Spleen (tissue), 11 donors: ENCODE measurements at regions not wholly inside any gene's neighbourhood (a gene's known extent, or its start where the extent isn't known, plus 50 kb on each side); places are given as distances from the start of the nearest gene placed in this dataset.

Experiments
- DNase-seq: peaks from one replicate; pipeline ENCODE4 v3.0.0-alpha.2; 2020
- H3K27ac ChIP-seq, 8 donors: fragments of 200-600 bp; sonication (generic) in 7 of 8; 1 replicate in 4 of 8; 2 replicates in 4 of 8; pipeline versions ENCODE4 v1.5.0 to v1.8.0; 2016 to 2021; ENCODE audit warnings: inconsistent platforms in 4 of 8, mild to moderate bottlenecking in 4 of 8, moderate library complexity in 1 of 8
- H3K27me3 ChIP-seq, 7 donors: fragments of 200-600 bp; sonication (generic) in 6 of 7; replicated peaks in 1 of 7; 1 replicate in 4 of 7; 2 replicates in 3 of 7; pipeline versions ENCODE4 v1.5.0 to v1.8.0; 2016 to 2021; ENCODE audit warnings: inconsistent platforms in 3 of 7, mild to moderate bottlenecking in 1 of 7
- H3K36me3 ChIP-seq, 6 donors: fragments of 200-600 bp; sonication (generic) in 5 of 6; 1 replicate in 4 of 6; 2 replicates in 2 of 6; pipeline versions ENCODE4 v1.5.0 to v1.8.0; 2016 to 2021; ENCODE audit warnings: inconsistent platforms in 2 of 6
- H3K4me1 ChIP-seq, 6 donors: fragments of 200-600 bp; sonication (generic) in 5 of 6; 1 replicate in 3 of 6; 2 replicates in 3 of 6; pipeline versions ENCODE4 v1.5.0 to v1.8.0; 2016 to 2021; ENCODE audit warnings: inconsistent platforms in 3 of 6
- H3K4me3 ChIP-seq, 8 donors: fragments of 200-600 bp; sonication (generic) in 7 of 8; 1 replicate in 4 of 8; 2 replicates in 4 of 8; pipeline versions ENCODE4 v1.5.0 to v1.8.0; 2016 to 2021; ENCODE audit warnings: inconsistent platforms in 4 of 8, mild to moderate bottlenecking in 4 of 8, moderate library complexity in 2 of 8
- H3K9me3 ChIP-seq, 8 donors: fragments of 200-600 bp; sonication (generic) in 7 of 8; 1 replicate in 4 of 8; 2 replicates in 4 of 8; pipeline versions ENCODE4 v1.5.0 to v1.8.0; 2016 to 2021; ENCODE audit warnings: inconsistent platforms in 4 of 8
- CTCF ChIP-seq, 11 experiments: fragments of 200-600 bp in 7 of 11; fragments of 450-650 bp in 4 of 11; sonication (generic) in 4 of 11; IDR thresholded peaks in 8 of 11; conservative IDR thresholded peaks in 3 of 11; 1 replicate in 7 of 11; 2 replicates in 4 of 11; pipeline versions ENCODE4 v1.4.0 to v1.8.0; 2016 to 2021; ENCODE audit warnings: antibody characterized with exemption in 11 of 11, inconsistent platforms in 4 of 11, mild to moderate bottlenecking in 1 of 11
- POLR2A ChIP-seq, 3 donors: fragments of 450-650 bp; IDR thresholded peaks; one replicate each; pipeline ENCODE4 v1.5.1; 2017; ENCODE audit warnings: antibody characterized with exemption in 3 of 3, mild to moderate bottlenecking in 1 of 3
- POLR2AphosphoS5 ChIP-seq, 3 donors: sonication (generic); formaldehyde crosslinking; IDR thresholded peaks; one replicate each; pipeline ENCODE4 v1.5.1; 2017; ENCODE audit warnings: antibody characterized with exemption in 3 of 3
- WGBS, 5 donors: extraction: QIAGEN DNeasy Blood & Tissue Kit in 3 of 5; methylation state at CpG; one replicate each; pipeline versions ENCODE4 v1.1.5 to v1.1.7; 2013 to 2018; 5-methylcytosine and 5-hydroxymethylcytosine counted together
- intact Hi-C: fragments of 100-400 bp; cut with DNase I; formaldehyde crosslinking; loops from one replicate; pipeline ENCODE4 v1.15.0; 2023; ENCODE audit warnings: low total_unique reads
- donor health status: healthy with polysubstance abuse.
- donor health status: DM: no; HTN: no; CAD: no; lungs with moderate emphysema.
- donor health status: DM: no; HTN: no; CAD: no.
- donor health status: Bipolar disorder and iron deficiency.
- donor health status: healthy.
- donor health status: DM: no; HTN: no; CAD: no.
- donor health status: DM: yes; HTN: yes; CAD: no.

DNA sequence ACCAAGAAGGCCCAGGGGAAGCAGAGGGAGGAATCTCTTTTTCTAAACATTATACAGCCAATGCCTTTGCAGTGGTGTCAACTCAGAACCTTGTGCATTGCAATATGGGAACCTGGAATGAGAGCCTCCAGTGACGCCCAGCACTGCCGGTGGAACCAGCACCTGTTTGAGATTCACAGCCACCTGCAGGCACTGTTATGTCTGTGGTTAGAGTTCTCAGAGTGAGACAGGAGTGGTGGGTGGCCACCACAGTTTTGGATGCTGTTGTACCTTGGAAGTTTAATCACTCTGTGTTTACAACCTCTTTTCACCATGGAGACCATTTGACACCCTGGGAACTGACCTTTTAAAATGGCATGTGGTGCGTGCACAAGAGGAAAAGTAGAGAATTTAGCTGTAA lies 185.3 kb upstream of the KCNG1 start:
- WGBS, 5 donors, result 68 to 86% (median 84%) methylated on average over 3 of the region's 3 CpGs
- Histone ChIP-seq H3K4me1 (no peaks in the 10 kb centered on the region), H3K9me3 (no peaks in the 10 kb centered on the region), H3K27me3 (peaks cover 0 to 31% (median 6%) of the 10 kb centered on the region in 7 donors), H3K27ac (no peak overlapping the region), H3K36me3 (no peaks in the 10 kb centered on the region), H3K4me3 (no peak overlapping the region)
- intact Hi-C loops, result no loop called here
- TF ChIP-seq POLR2A (IDR thresholded peaks at IDR 0.05) (no peak), CTCF (IDR thresholded peaks at IDR 0.05 in 8 of 11, conservative IDR thresholded peaks at IDR 0.05 in 3 of 11) (no peak), POLR2AphosphoS5 (IDR thresholded peaks at IDR 0.05) (no peak)
- DNase-seq, result no peak

DNA sequence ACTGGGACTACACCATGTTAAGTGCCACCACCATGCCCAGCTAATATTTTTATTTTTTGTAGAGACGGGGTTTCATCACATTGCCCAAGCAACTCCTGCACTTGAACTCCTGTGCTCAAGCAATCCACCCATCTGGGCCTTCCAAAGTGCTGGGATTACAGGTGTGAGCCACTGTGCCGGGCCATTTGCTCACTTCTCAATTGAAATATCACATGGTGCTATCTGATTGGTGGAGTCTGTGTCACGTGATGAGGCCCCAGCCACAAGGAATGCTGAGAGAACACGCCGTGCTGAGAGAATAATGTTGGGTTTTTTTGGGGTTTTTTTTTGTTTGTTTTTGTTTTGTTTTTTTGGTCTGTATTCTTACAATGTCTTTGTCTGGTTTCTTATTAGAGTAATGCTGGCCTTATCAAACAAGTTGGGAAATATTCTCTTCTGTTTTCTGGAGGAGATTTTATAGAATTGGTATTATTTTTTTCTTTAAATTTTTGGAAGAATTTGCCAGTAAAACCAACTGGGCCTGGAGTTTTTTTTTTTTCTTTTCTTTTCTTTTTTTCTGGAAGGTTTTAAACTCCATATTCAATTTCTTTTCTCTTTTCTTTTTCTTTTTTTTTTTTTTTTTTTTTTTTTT lies 183.2 kb upstream of the KCNG1 start:
- no peaks in the 10 kb centered on the region for H3K9me3 ChIP-seq
- WGBS, 5 donors, result 78 to 92% (median 81%) methylated on average over 5 of the region's 5 CpGs
- H3K4me3 ChIP-seq, result no peak overlapping the region
- no peaks in the 10 kb centered on the region for H3K4me1 ChIP-seq
- no peaks in the 10 kb centered on the region for H3K36me3 ChIP-seq
- peaks cover 0 to 21% (median 0%) of the 10 kb centered on the region in 7 donors for H3K27me3 ChIP-seq
- TF ChIP-seq POLR2AphosphoS5 (IDR thresholded peaks at IDR 0.05), result no peak
- no peak for TF ChIP-seq POLR2A (IDR thresholded peaks at IDR 0.05)
- no peak for TF ChIP-seq CTCF (IDR thresholded peaks at IDR 0.05 in 8 of 11, conservative IDR thresholded peaks at IDR 0.05 in 3 of 11)
- DNase-seq, result no peak
- no peak overlapping the region for H3K27ac ChIP-seq
- intact Hi-C loops, result no loop called here

DNA sequence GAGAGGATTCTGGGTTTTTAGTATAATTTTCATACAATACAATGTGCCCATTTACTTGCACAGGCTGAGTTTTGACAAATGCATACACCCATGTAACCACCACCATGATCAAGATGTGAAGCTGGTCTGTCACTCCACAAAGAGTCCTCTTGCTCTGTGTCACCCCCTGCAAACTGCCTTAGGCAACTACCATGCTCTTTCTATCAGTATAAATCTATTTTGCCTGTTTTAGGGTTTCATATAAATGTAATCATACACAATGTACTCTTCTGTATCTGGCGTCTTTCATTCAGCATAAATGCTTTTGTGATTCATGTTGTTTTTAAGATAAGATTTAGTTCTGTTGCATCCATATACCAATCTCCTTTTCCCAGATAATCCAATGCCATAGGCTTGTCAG lies 181.9 kb upstream of the KCNG1 start:
- WGBS, 5 donors, result 72 to 80% (median 76%) methylated on average over 1 of the region's 1 CpG
- Histone ChIP-seq H3K27me3 (peaks cover 0 to 18% (median 0%) of the 10 kb centered on the region in 7 donors), H3K9me3 (no peaks in the 10 kb centered on the region), H3K4me1 (no peaks in the 10 kb centered on the region), H3K27ac (no peak overlapping the region), H3K36me3 (no peaks in the 10 kb centered on the region), H3K4me3 (no peak overlapping the region)
- DNase-seq, result no peak
- TF ChIP-seq POLR2AphosphoS5 (IDR thresholded peaks at IDR 0.05), result no peak
- TF ChIP-seq POLR2A (IDR thresholded peaks at IDR 0.05), result no peak
- TF ChIP-seq CTCF (IDR thresholded peaks at IDR 0.05 in 8 of 11, conservative IDR thresholded peaks at IDR 0.05 in 3 of 11), result no peak
- intact Hi-C loops, result no loop called here

- WGBS, 5 donors, result 56 to 86% (median 59%) methylated on average over 3 of the region's 3 CpGs
- TF ChIP-seq POLR2A (IDR thresholded peaks at IDR 0.05), result no peak
- no peak for TF ChIP-seq POLR2AphosphoS5 (IDR thresholded peaks at IDR 0.05)
- TF ChIP-seq CTCF (IDR thresholded peaks at IDR 0.05 in 8 of 11, conservative IDR thresholded peaks at IDR 0.05 in 3 of 11), result no peak
- no peak for DNase-seq
These were observed 181.3 kb upstream of the KCNG1 start for GRCh38 chr20:51204051-51204715.

More at GRCh38 chr20:51204051-51204715, 181.3 kb upstream of the KCNG1 start:
- Histone ChIP-seq H3K27ac (no peak overlapping the region), H3K4me1 (no peaks in the 10 kb centered on the region), H3K4me3 (no peak overlapping the region), H3K27me3 (peaks cover 0 to 18% (median 0%) of the 10 kb centered on the region in 7 donors), H3K9me3 (no peaks in the 10 kb centered on the region), H3K36me3 (no peaks in the 10 kb centered on the region)
- intact Hi-C loops, result no loop called here
